Endothelial cell of umbilical vein (primary cell): ENCODE measurements at regions not wholly inside any gene's neighbourhood (a gene's known extent, or its start where the extent isn't known, plus 50 kb on each side); places are given as distances from the start of the nearest gene placed in this dataset.

ENCODE experiments used
- BruUV-seq: library from RNA; stranded (reverse); fragments of 400-500 nt; replicated peaks from 2 replicates; lab custom pipeline; 2021; lab: Mats Ljungman, UMichigan
- CTCF ChIA-PET: fragments of 300-600, 350-600 bp; sonication (Branson Sonifier 250); formaldehyde crosslinking; loops from one replicate; lab custom pipeline; 2021; ENCODE audit warnings: antibody characterized with exemption, inconsistent platforms; lab: Charles Lee
- POLR2A ChIA-PET: fragments of 300-600, 350-600 bp; sonication (Branson Sonifier 250); formaldehyde crosslinking; loops from one replicate; lab custom pipeline; 2021; ENCODE audit warnings: antibody characterized with exemption, inconsistent platforms; lab: Charles Lee
- DNase-seq: peaks from one replicate; pipeline ENCODE4 v3.0.0-alpha.2; 2011; ENCODE audit warnings: low read depth, low spot score
- FAIRE-seq: peaks from 2 replicates; lab custom pipeline; 2011; peaks lifted over from hg19 to GRCh38; lab: Jason Lieb, UNC
- H2AFZ ChIP-seq: 2 replicates; pipeline ENCODE4 v1.6.0; 2012; ENCODE audit warnings: low read depth, low read length, control low read depth, inconsistent platforms
- H3K27ac ChIP-seq: 2 replicates; pipeline ENCODE4 v1.5.1; 2011; ENCODE audit warnings: low read depth, mild to moderate bottlenecking, control low read depth, low read length, moderate library complexity; ENCODE audit not compliant: insufficient read depth
- H3K27me3 ChIP-seq, 2 experiments: 2 replicates each; pipeline versions ENCODE4 v1.6.0 to v1.6.1; 2011; ENCODE audit warnings: low read length in 2 of 2, mixed read lengths in 1 of 2; ENCODE audit not compliant: control insufficient read depth in 2 of 2, insufficient read depth in 2 of 2
- H3K36me3 ChIP-seq, 2 experiments: 2 replicates in 1 of 2; 3 replicates in 1 of 2; pipeline ENCODE4 v1.5.1; 2011; ENCODE audit warnings: low read length in 2 of 2, mild to moderate bottlenecking in 1 of 2, moderate library complexity in 1 of 2; ENCODE audit not compliant: control insufficient read depth in 2 of 2, insufficient read depth in 2 of 2; ENCODE audit errors: extremely low read depth in 1 of 2
- H3K4me1 ChIP-seq: 3 replicates; pipeline ENCODE4 v1.5.1; 2011; ENCODE audit warnings: mild to moderate bottlenecking, low read length; ENCODE audit not compliant: control insufficient read depth, insufficient read depth; ENCODE audit errors: extremely low read depth
- H3K4me2 ChIP-seq: 2 replicates; pipeline ENCODE4 v1.6.1; 2011; ENCODE audit warnings: low read length, control low read depth, mixed read lengths; ENCODE audit not compliant: insufficient read depth
- H3K4me3 ChIP-seq, 3 experiments: fragments of 200-600 bp in 1 of 3; sonication (generic), shearing (Covaris generic) in 1 of 3; replicated peaks in 1 of 3; 2 replicates each; pipeline ENCODE4 v1.5.1; 2011 to 2016; ENCODE audit warnings: control low read depth in 3 of 3, low read length in 3 of 3, mild to moderate bottlenecking in 2 of 3, inconsistent platforms in 1 of 3, low read depth in 1 of 3, moderate library complexity in 1 of 3; ENCODE audit not compliant: insufficient read depth in 1 of 3
- H3K79me2 ChIP-seq: 2 replicates; pipeline ENCODE4 v1.6.0; 2012; ENCODE audit warnings: low read length, inconsistent platforms; ENCODE audit not compliant: control insufficient read depth, insufficient read depth
- H3K9ac ChIP-seq: replicated peaks from 2 replicates; pipeline ENCODE3; 2011; ENCODE audit warnings: low read length, control low read depth; ENCODE audit not compliant: insufficient read depth; ENCODE audit errors: extremely low read depth
- H3K9me1 ChIP-seq: replicated peaks from 3 replicates; pipeline ENCODE4 v1.6.0; 2011; ENCODE audit warnings: mild to moderate bottlenecking, low read length; ENCODE audit not compliant: control insufficient read depth, insufficient read depth; ENCODE audit errors: extremely low read depth
- H3K9me3 ChIP-seq: replicated peaks from 2 replicates; pipeline ENCODE4 v1.5.1; 2012; ENCODE audit warnings: low read length, inconsistent platforms; ENCODE audit not compliant: control insufficient read depth, insufficient read depth
- H4K20me1 ChIP-seq: replicated peaks from 2 replicates; pipeline ENCODE3; 2011; ENCODE audit warnings: mild to moderate bottlenecking, low read length; ENCODE audit not compliant: control insufficient read depth, insufficient read depth; ENCODE audit errors: extremely low read depth
- CTCF ChIP-seq, 2 donors: IDR thresholded peaks; 1 replicate in 1 of 2; 2 replicates in 1 of 2; pipeline ENCODE4 v1.5.1; 2011; ENCODE audit warnings: low read length in 2 of 2, mild to moderate bottlenecking in 2 of 2, moderate library complexity in 2 of 2, control low read depth in 1 of 2, inconsistent platforms in 1 of 2, low read depth in 1 of 2; ENCODE audit not compliant: insufficient read depth in 1 of 2; ENCODE audit errors: extremely low read depth in 1 of 2
- EZH2 ChIP-seq: IDR thresholded peaks from 2 replicates; pipeline ENCODE4 v1.6.1; 2012; ENCODE audit warnings: borderline replicate concordance, low read depth, mild to moderate bottlenecking, moderate library complexity, low read length, inconsistent platforms; ENCODE audit not compliant: severe bottlenecking
- FOS ChIP-seq: IDR thresholded peaks from 2 replicates; pipeline ENCODE4 v1.6.1; 2011; ENCODE audit warnings: mild to moderate bottlenecking, low read length, moderate library complexity, borderline replicate concordance; ENCODE audit not compliant: insufficient read depth
- GATA2 ChIP-seq: IDR thresholded peaks from 2 replicates; pipeline ENCODE4 v1.7.0; 2011; ENCODE audit warnings: low read depth, mild to moderate bottlenecking, moderate library complexity, mixed read lengths, low read length; ENCODE audit not compliant: insufficient read length, insufficient read depth
- JUN ChIP-seq: IDR thresholded peaks from 2 replicates; pipeline ENCODE4 v1.6.1; 2011; ENCODE audit warnings: borderline replicate concordance, low read depth; ENCODE audit not compliant: insufficient read length, insufficient read depth
- MAX ChIP-seq: IDR thresholded peaks from 2 replicates; pipeline ENCODE4 v1.6.1; 2011; ENCODE audit not compliant: insufficient read depth, insufficient read length
- MYC ChIP-seq: IDR thresholded peaks from one replicate; pipeline ENCODE4 v1.6.1; 2011; ENCODE audit warnings: mild to moderate bottlenecking, low read depth, low read length
- POLR2A ChIP-seq: IDR thresholded peaks from 2 replicates; pipeline ENCODE4 v1.6.1; 2012; ENCODE audit warnings: low read depth, mild to moderate bottlenecking, control low read depth, low read length
- POLR2AphosphoS5 ChIP-seq: IDR thresholded peaks from 2 replicates; pipeline ENCODE4 v1.6.1; 2012; ENCODE audit warnings: low read depth, mild to moderate bottlenecking, control low read depth, low read length, moderate library complexity; ENCODE audit not compliant: insufficient read depth
- dilution Hi-C: fragments of 300-500 bp; cut with MboI; formaldehyde crosslinking; loops from one replicate; pipeline ENCODE4 v1.15.0; 2019; ENCODE audit warnings: low sequenced_read_pairs; ENCODE audit not compliant: extremely low pct_ligation_motif_present
- intact Hi-C: fragments of 100-400 bp; cut with micrococcal nuclease; formaldehyde crosslinking; loops from one replicate; pipeline ENCODE4 v1.10.0; 2022

DNA sequence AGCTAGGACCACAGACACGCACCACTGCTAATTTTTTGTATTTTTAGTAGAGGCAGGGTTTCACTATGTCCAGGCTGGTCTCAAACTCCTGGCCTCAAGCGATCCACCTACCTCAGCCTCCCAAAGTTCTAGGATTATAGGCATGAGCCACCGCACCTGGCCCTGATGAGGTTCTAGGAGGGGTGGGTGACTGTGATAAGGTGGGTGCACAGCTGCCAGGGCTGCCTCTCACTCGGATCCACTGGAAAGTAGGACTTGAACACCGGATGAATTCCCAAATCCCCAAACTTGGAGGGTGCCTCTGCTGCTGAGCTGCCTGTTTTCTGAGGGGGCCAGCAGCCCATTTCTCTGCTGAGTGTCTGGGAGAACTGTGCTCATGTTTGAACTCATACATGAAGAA, 68.2 kb upstream of the PARP1 start:
- Histone ChIP-seq H3K9me3 (no peaks in the 10 kb centered on the region), H3K4me3 (no peak overlapping the region), H3K9me1 (no peaks in the 10 kb centered on the region), H3K9ac (no peak overlapping the region), H2AFZ (no peak overlapping the region), H3K27ac (no peak overlapping the region), H3K36me3 (no peaks in the 10 kb centered on the region), H4K20me1 (no peaks in the 10 kb centered on the region), H3K27me3 (peaks cover 0 to 9% of the 10 kb centered on the region in 2 experiments), H3K4me2 (no peak overlapping the region), H3K4me1 (peaks cover 2% of the 10 kb centered on the region), H3K79me2 (no peaks in the 10 kb centered on the region)
- intact Hi-C loops: no loop called here
- BruUV-seq: no TSS peak
- POLR2A ChIA-PET: no interaction called here
- CTCF ChIA-PET: no interaction called here
- FAIRE-seq: no peak
- TF ChIP-seq JUN (no peak), MYC (no peak), CTCF (IDR thresholded peaks at IDR 0.05; ENCODE audit: extremely low read depth in 1 of 2, insufficient read depth in 1 of 2, low read depth in 1 of 2, low read length in 2 of 2) (no peak), GATA2 (no peak), MAX (no peak), POLR2A (no peak), EZH2 (no peak), POLR2AphosphoS5 (no peak), FOS (no peak)
- no peak for DNase-seq
- dilution Hi-C loops: no loop called here
